ENCODE measurements at regions not wholly inside any gene's neighbourhood (a gene's known extent, or its start where the extent isn't known, plus 50 kb on each side); places are given as distances from the start of the nearest gene placed in this dataset.

DNA sequence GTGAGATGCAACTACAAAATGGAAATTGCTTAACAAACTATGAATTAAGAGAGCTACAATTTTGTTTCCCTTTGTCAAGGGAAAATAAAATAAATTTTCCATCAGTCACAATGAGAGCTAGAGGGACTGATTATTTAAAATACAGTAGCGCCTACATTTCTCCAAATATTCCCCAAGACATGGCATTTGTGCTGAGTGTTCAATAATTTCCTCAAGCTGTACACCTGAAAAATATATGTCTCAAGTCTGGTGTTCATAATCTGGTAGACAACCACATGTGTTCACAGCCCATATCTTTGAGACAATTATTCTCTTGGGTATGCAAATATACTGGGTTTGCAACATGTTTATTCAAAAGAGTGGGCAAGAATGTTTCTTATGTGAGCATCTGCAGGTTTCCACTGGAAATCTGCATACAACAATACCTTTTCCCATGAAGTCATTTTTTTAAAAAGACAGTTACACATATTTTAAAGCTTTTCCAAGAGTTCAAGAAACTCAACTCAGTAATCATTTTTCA is 240.1 kb upstream of the VRK2 start:
- TF ChIP-seq EP300 (IDR thresholded peaks at IDR 0.05) (no peak), POLR2A (IDR thresholded peaks at IDR 0.05) (no peak)
- TF ChIP-seq, protein P1, sequence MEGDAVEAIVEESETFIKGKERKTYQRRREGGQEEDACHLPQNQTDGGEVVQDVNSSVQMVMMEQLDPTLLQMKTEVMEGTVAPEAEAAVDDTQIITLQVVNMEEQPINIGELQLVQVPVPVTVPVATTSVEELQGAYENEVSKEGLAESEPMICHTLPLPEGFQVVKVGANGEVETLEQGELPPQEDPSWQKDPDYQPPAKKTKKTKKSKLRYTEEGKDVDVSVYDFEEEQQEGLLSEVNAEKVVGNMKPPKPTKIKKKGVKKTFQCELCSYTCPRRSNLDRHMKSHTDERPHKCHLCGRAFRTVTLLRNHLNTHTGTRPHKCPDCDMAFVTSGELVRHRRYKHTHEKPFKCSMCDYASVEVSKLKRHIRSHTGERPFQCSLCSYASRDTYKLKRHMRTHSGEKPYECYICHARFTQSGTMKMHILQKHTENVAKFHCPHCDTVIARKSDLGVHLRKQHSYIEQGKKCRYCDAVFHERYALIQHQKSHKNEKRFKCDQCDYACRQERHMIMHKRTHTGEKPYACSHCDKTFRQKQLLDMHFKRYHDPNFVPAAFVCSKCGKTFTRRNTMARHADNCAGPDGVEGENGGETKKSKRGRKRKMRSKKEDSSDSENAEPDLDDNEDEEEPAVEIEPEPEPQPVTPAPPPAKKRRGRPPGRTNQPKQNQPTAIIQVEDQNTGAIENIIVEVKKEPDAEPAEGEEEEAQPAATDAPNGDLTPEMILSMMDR (IDR thresholded peaks at IDR 0.05): no peak

All from ovary (tissue), 3 donors.